GM12892 (cell line): ENCODE measurements at regions not wholly inside any gene's neighbourhood (a gene's known extent, or its start where the extent isn't known, plus 50 kb on each side); places are given as distances from the start of the nearest gene placed in this dataset.

Source experiments
- DNase-seq: peaks from one replicate; pipeline ENCODE4 v3.0.0; 2011; ENCODE audit not compliant: insufficient read length
- FAIRE-seq: peaks from 2 replicates; lab custom pipeline; 2011; peaks lifted over from hg19 to GRCh38; lab: Jason Lieb, UNC
- POLR2A ChIP-seq: IDR thresholded peaks from 2 replicates; pipeline ENCODE4 v1.6.1; 2011; ENCODE audit warnings: low read depth, low read length, control low read depth
- POLR2AphosphoS5 ChIP-seq: IDR thresholded peaks from 2 replicates; pipeline ENCODE4 v1.6.1; 2011; ENCODE audit warnings: low read depth, low read length, control low read depth
- TAF1 ChIP-seq: IDR thresholded peaks from 2 replicates; pipeline ENCODE4 v1.6.1; 2011; ENCODE audit warnings: low read depth, mild to moderate bottlenecking, control low read depth, low read length, borderline replicate concordance

- FAIRE-seq (no peak), DNase-seq (no peak)
- TF ChIP-seq POLR2A (no peak), POLR2AphosphoS5 (no peak)
Measured at GRCh38 chr15:87245592-87245991, 1010.9 kb downstream of the NTRK3 start.

GRCh38 chr15:87243474-87243873 lies 1013.1 kb downstream of the NTRK3 start:
- DNase-seq (no peak), FAIRE-seq (no peak)
- TF ChIP-seq POLR2AphosphoS5 (no peak), POLR2A (no peak), TAF1 (no peak)

- no peak for DNase-seq
- no peak for FAIRE-seq
- TF ChIP-seq POLR2AphosphoS5 (no peak), TAF1 (no peak), POLR2A (no peak)
Measured at GRCh38 chr15:87239582-87240230, 1016.8 kb downstream of the NTRK3 start.

DNA sequence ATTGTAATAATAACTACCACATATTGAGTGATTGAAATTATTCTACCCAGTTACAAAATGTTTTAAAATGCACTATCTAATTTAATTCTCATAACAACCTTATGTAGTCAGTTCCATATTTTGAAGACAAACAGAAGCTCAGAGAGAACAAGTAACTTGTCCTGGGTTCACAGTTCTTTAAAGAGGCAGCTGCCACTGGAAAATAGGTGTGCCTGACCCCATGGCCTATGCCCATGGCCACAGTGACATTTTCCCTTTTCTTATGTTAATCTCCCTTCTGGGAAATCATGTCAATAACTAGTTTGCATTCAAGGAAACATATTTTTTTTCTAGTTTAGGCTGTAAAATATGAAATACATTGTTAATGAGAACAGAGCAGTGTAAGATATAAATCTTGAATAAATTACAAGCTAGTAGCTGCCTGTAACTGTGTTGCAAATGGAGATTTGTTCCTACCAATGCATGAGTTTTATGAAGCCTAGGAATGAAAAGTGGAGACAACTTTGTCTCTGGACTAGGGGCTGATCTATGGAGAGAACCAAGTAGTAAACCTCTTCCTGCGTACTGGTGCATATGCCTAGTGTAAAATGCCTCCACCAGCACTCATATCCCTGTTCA lies 1018.0 kb downstream of the NTRK3 start:
- no peak for TF ChIP-seq TAF1
- TF ChIP-seq POLR2A, result no peak
- no peak for TF ChIP-seq POLR2AphosphoS5
- DNase-seq (no peak), FAIRE-seq (no peak)

- DNase-seq (no peak), FAIRE-seq (no peak)
- TF ChIP-seq POLR2AphosphoS5 (no peak), POLR2A (no peak), TAF1 (no peak)
Measured at GRCh38 chr15:87228460-87228859, 1028.1 kb downstream of the NTRK3 start.

- TF ChIP-seq POLR2AphosphoS5, result no peak
- TF ChIP-seq POLR2A, result no peak
- TF ChIP-seq TAF1, result no peak
- DNase-seq (no peak), FAIRE-seq (no peak)
Measured at GRCh38 chr15:87227846-87228245, 1028.7 kb downstream of the NTRK3 start.

- DNase-seq (no peak), FAIRE-seq (no peak)
- TF ChIP-seq POLR2A (no peak), POLR2AphosphoS5 (no peak), TAF1 (no peak)
Measured at GRCh38 chr15:87225436-87225835, 1031.1 kb downstream of the NTRK3 start.

DNA sequence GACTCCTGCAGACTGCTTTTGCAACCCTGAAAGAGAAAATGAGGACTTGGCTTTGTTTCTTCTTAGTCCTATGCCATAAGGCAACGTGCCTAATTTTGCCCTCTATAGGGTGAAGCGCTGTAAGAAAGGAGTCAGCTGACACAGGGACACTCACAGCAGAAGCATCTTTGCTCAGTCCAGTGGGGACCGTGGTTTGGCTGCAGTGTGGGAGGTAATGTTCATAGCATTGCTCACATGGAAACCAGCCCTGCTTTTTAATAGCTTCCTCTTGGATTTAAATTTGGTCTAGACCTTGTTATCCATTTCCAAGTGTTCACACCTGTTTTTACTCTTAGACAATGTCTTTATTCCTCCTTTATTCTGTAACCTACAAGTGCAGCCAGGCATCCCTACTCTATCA lies 1032.1 kb downstream of the NTRK3 start:
- FAIRE-seq (no peak), DNase-seq (no peak)
- TF ChIP-seq TAF1, result no peak
- no peak for TF ChIP-seq POLR2AphosphoS5
- no peak for TF ChIP-seq POLR2A

GRCh38 chr15:87219650-87220615 lies 1036.6 kb downstream of the NTRK3 start:
- FAIRE-seq (no peak), DNase-seq (no peak)
- TF ChIP-seq POLR2AphosphoS5 (no peak), TAF1 (no peak), POLR2A (no peak)

DNA sequence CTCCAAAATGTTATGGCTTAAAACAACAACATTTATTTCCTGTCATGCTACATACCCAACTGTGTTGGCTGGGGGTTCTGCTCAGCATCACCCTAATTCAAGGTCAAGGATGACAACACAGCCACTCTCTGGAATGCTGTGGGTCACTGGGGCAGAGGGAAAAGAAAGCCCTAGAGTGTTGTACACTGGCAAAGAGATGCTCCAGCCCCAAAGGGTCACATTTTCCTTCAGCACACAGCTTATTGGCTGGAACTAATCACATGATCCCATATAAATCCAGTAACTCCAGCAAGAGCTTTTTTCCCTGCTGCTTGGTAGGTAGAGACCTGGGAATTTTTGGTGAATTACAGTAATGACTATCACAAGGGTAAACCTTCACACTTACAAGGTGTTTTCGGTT lies 1041.4 kb downstream of the NTRK3 start:
- no peak for FAIRE-seq
- no peak for DNase-seq
- TF ChIP-seq POLR2A, result no peak
- no peak for TF ChIP-seq POLR2AphosphoS5
- no peak for TF ChIP-seq TAF1

GRCh38 chr15:87213626-87214025 lies 1042.9 kb downstream of the NTRK3 start:
- FAIRE-seq, result no peak
- TF ChIP-seq POLR2AphosphoS5, result no peak
- no peak for TF ChIP-seq TAF1
- TF ChIP-seq POLR2A, result no peak

DNA sequence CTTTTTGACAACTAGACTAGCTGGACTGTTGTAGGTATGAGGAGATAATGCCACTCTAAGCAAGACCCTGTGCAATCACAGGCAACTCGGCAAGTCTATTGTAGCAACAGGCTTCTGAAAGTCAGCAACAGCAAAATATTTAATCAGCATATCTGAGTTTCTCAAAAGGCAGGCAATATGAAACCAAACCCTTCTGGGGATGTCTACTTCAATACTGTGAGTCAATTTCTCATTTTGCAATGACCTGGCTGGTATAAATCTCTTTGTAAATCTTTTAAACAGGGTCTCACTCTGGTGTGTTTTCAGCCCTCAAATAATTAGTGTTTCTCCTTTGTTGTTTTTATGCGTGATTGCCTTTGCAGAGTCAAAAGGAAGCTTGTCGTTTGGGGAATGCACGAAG lies 1044.5 kb downstream of the NTRK3 start:
- FAIRE-seq (no peak), DNase-seq (no peak)
- TF ChIP-seq TAF1 (no peak), POLR2A (no peak), POLR2AphosphoS5 (no peak)

More at GRCh38 chr15:87213626-87214025, 1042.9 kb downstream of the NTRK3 start:
- DNase-seq, result no peak
